ENCODE measurements at regions not wholly inside any gene's neighbourhood (a gene's known extent, or its start where the extent isn't known, plus 50 kb on each side); places are given as distances from the start of the nearest gene placed in this dataset.

DNA sequence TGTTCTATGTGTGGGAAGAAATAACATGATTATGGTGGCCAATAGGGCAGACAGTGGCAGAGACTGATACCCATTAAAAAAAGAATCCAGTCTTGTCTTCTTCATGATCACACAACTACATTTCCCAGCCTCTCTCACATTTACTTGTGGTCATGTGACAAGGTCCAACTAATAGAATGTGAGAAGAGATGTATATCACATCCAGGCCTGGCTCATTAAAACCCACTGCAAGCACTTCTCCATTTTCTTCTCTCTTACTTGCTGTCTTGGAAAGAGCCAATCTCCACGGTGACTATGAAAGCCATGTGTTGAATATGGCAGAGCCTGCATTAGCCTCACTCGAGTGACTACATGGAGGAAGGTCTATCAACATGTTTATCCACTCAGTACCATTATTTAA lies 306.2 kb upstream of the ZEB2 start:
- Histone ChIP-seq H3K79me2 (ENCODE audit: control insufficient read depth, insufficient read depth, low read length) (no peaks in the 10 kb centered on the region), H4K20me1 (ENCODE audit: control insufficient read depth, insufficient read depth, low read length, poor library complexity, severe bottlenecking) (no peaks in the 10 kb centered on the region), H3K9me3 (ENCODE audit: control extremely low read depth in 1 of 3, control insufficient read depth in 2 of 3, insufficient read depth in 1 of 3, low read length in 2 of 3) (no peaks in the 10 kb centered on the region), H3K27me3 (replicated peaks in 1 of 4; ENCODE audit: control extremely low read depth in 1 of 4, control insufficient read depth in 3 of 4, insufficient read depth in 4 of 4, low read length in 3 of 4) (no peaks in the 10 kb centered on the region), H2AFZ (ENCODE audit: insufficient read depth, low read depth, low read length, poor library complexity, severe bottlenecking) (no peak overlapping the region), H3K27ac (ENCODE audit: low read length in 2 of 2) (no peak overlapping the region), H3K4me3 (ENCODE audit: control extremely low read depth in 1 of 5, extremely low read depth in 1 of 5, insufficient read depth in 1 of 5, low read depth in 2 of 5, low read length in 4 of 5) (no peak overlapping the region), H3K4me1 (ENCODE audit: control insufficient read depth in 2 of 2, insufficient read depth in 2 of 2, low read length in 2 of 2) (no peaks in the 10 kb centered on the region), H3K9ac (ENCODE audit: low read length) (no peak overlapping the region), H3K4me2 (replicated peaks; ENCODE audit: low read depth, low read length, poor library complexity, severe bottlenecking) (no peak overlapping the region), H3K36me3 (replicated peaks in 1 of 2; ENCODE audit: control extremely low read depth in 1 of 2, control insufficient read depth in 1 of 2, extremely low read depth in 1 of 2, insufficient read depth in 2 of 2, low read length in 1 of 2) (no peaks in the 10 kb centered on the region)
- H3K27me3 Mint-ChIP-seq: peaks cover 3% of the 10 kb centered on the region
- no peaks in the 10 kb centered on the region for H3K4me1 Mint-ChIP-seq
- POLR2A ChIA-PET: no interaction called here
- DNase-seq (no peak), ATAC-seq (ENCODE audit: low read depth) (no peak)
- no peak overlapping the region for H3K4me3 Mint-ChIP-seq
- CTCF ChIA-PET: no interaction called here
- no peak for TF ChIP-seq EZH2 (IDR thresholded peaks at IDR 0.05; ENCODE audit: borderline replicate concordance, insufficient read depth, low read depth, low read length, poor library complexity, severe bottlenecking)
- no peak for TF ChIP-seq CTCF (IDR thresholded peaks at IDR 0.05)
- WGBS (ENCODE audit: insufficient coverage): no CpG with 5 or more reads among the region's 2 CpGs
- no peak overlapping the region for H3K27ac Mint-ChIP-seq
- intact Hi-C loops (cut with micrococcal nuclease): no loop called here
- peaks cover 3% of the 10 kb centered on the region for H3K9me3 Mint-ChIP-seq (ENCODE audit: insufficient read depth)

DNA sequence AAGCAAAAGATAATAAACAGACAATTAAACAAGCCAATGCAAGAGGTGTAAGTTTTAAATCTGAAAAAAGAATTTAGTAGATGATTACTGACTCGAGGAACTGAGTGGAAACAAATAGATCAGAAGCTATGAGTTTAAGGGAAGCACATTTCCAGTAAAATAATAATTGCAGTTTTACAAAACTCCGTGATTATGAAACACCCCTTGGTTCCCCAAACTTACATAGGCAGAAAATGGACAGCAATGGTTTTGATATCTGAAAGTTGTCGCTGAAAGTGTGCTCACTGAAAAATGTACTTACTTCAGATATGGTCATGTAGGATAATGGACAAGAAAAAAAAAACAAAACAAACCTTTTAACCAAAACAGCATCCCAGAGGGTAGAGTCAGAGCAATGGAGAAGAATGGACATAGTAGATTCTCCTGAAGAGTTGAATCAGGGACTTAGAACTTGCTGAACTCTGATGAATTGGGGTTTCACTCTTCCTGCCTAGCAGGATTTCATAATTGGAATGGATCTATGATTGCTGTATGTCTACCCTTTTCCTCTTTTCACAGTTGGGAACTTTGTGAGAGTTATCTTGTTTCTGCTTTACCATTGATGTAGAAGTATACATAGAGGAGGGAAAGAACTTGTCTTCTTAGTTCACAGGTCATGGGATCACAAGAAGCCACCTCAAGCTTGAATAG lies 305.6 kb upstream of the ZEB2 start:
- Histone ChIP-seq H4K20me1 (ENCODE audit: control insufficient read depth, insufficient read depth, low read length, poor library complexity, severe bottlenecking) (no peaks in the 10 kb centered on the region), H3K4me3 (ENCODE audit: control extremely low read depth in 1 of 5, extremely low read depth in 1 of 5, insufficient read depth in 1 of 5, low read depth in 2 of 5, low read length in 4 of 5) (no peak overlapping the region), H2AFZ (ENCODE audit: insufficient read depth, low read depth, low read length, poor library complexity, severe bottlenecking) (no peak overlapping the region), H3K27ac (ENCODE audit: low read length in 2 of 2) (no peak overlapping the region), H3K36me3 (replicated peaks in 1 of 2; ENCODE audit: control extremely low read depth in 1 of 2, control insufficient read depth in 1 of 2, extremely low read depth in 1 of 2, insufficient read depth in 2 of 2, low read length in 1 of 2) (no peaks in the 10 kb centered on the region), H3K79me2 (ENCODE audit: control insufficient read depth, insufficient read depth, low read length) (no peaks in the 10 kb centered on the region), H3K9ac (ENCODE audit: low read length) (no peak overlapping the region), H3K4me1 (ENCODE audit: control insufficient read depth in 2 of 2, insufficient read depth in 2 of 2, low read length in 2 of 2) (no peaks in the 10 kb centered on the region), H3K9me3 (ENCODE audit: control extremely low read depth in 1 of 3, control insufficient read depth in 2 of 3, insufficient read depth in 1 of 3, low read length in 2 of 3) (no peaks in the 10 kb centered on the region), H3K4me2 (replicated peaks; ENCODE audit: low read depth, low read length, poor library complexity, severe bottlenecking) (no peak overlapping the region), H3K27me3 (replicated peaks in 1 of 4; ENCODE audit: control extremely low read depth in 1 of 4, control insufficient read depth in 3 of 4, insufficient read depth in 4 of 4, low read length in 3 of 4) (no peaks in the 10 kb centered on the region)
- no CpG with 5 or more reads among the region's 3 CpGs for WGBS (ENCODE audit: insufficient coverage)
- ChIA-PET CTCF (no interaction called here), POLR2A (no interaction called here)
- H3K4me3 Mint-ChIP-seq: no peak overlapping the region
- peaks cover 3% of the 10 kb centered on the region for H3K9me3 Mint-ChIP-seq (ENCODE audit: insufficient read depth)
- ATAC-seq (ENCODE audit: low read depth): no peak
- no peak overlapping the region for H3K27ac Mint-ChIP-seq
- H3K4me1 Mint-ChIP-seq: no peaks in the 10 kb centered on the region
- TF ChIP-seq EZH2 (IDR thresholded peaks at IDR 0.05; ENCODE audit: borderline replicate concordance, insufficient read depth, low read depth, low read length, poor library complexity, severe bottlenecking) (no peak), CTCF (IDR thresholded peaks at IDR 0.05) (no peak)
- no peak for DNase-seq
- intact Hi-C loops (cut with micrococcal nuclease): no loop called here
- H3K27me3 Mint-ChIP-seq: peaks cover 3% of the 10 kb centered on the region
